HUES48 (cell line): ENCODE measurements at regions not wholly inside any gene's neighbourhood (a gene's known extent, or its start where the extent isn't known, plus 50 kb on each side); places are given as distances from the start of the nearest gene placed in this dataset.
A peak's percentile ranks its signal among the peaks of the same experiment; 100 is the strongest.

Experiments
- H3K27ac ChIP-seq: one replicate; pipeline ENCODE4 v1.7.0; 2013; ENCODE audit warnings: low read depth, low read length, inconsistent platforms
- H3K27me3 ChIP-seq: 2 replicates; pipeline ENCODE4 v1.6.1; 2013; ENCODE audit warnings: mild to moderate bottlenecking, low read length; ENCODE audit not compliant: control insufficient read depth, insufficient read depth
- H3K36me3 ChIP-seq: 2 replicates; pipeline ENCODE4 v1.6.1; 2013; ENCODE audit warnings: low read length; ENCODE audit not compliant: control insufficient read depth, insufficient read depth
- H3K4me1 ChIP-seq: 2 replicates; pipeline ENCODE4 v1.6.1; 2013; ENCODE audit warnings: mild to moderate bottlenecking, low read length; ENCODE audit not compliant: control insufficient read depth, insufficient read depth
- H3K4me3 ChIP-seq: 2 replicates; pipeline ENCODE4 v1.5.1; 2013; ENCODE audit warnings: mild to moderate bottlenecking, low read depth, low read length
- H3K9ac ChIP-seq: 2 replicates; pipeline ENCODE4 v1.6.1; 2013; ENCODE audit warnings: mild to moderate bottlenecking, low read depth, low read length, moderate library complexity
- H3K9me3 ChIP-seq: 2 replicates; pipeline ENCODE4 v1.6.1; 2013; ENCODE audit warnings: low read length; ENCODE audit not compliant: control insufficient read depth, insufficient read depth

- H3K4me1 ChIP-seq, result peaks cover 10% of the 10 kb centered on the region
- H3K9me3 ChIP-seq, result no peaks in the 10 kb centered on the region
- no peaks in the 10 kb centered on the region for H3K36me3 ChIP-seq
- no peak overlapping the region for H3K4me3 ChIP-seq
- no peaks in the 10 kb centered on the region for H3K27me3 ChIP-seq
- H3K27ac ChIP-seq, result no peak overlapping the region
- no peak overlapping the region for H3K9ac ChIP-seq
These were observed 176.2 kb downstream of the PTEN start for GRCh38 chr10:88039496-88040200.

- Histone ChIP-seq H3K27ac (no peak overlapping the region), H3K27me3 (no peaks in the 10 kb centered on the region), H3K36me3 (no peaks in the 10 kb centered on the region), H3K9me3 (no peaks in the 10 kb centered on the region), H3K9ac (no peak overlapping the region), H3K4me3 (no peak overlapping the region), H3K4me1 (peaks cover 23% of the 10 kb centered on the region)
These were observed 178.1 kb downstream of the PTEN start for GRCh38 chr10:88041243-88042159.

- H3K4me1 ChIP-seq, result peaks cover 23% of the 10 kb centered on the region
- H3K9me3 ChIP-seq, result no peaks in the 10 kb centered on the region
- no peak overlapping the region for H3K4me3 ChIP-seq
- no peak overlapping the region for H3K9ac ChIP-seq
- H3K27me3 ChIP-seq, result no peaks in the 10 kb centered on the region
- H3K36me3 ChIP-seq, result no peaks in the 10 kb centered on the region
- peak overlapping the region; percentile 2 for H3K27ac ChIP-seq
These were observed 179.0 kb downstream of the PTEN start for GRCh38 chr10:88042160-88043100.

GRCh38 chr10:88045096-88045495, 181.7 kb downstream of the PTEN start:
- no peak overlapping the region for H3K27ac ChIP-seq

GRCh38 chr10:88045656-88046415, 182.4 kb downstream of the PTEN start:
- Histone ChIP-seq H3K27me3 (no peaks in the 10 kb centered on the region), H3K9me3 (no peaks in the 10 kb centered on the region), H3K4me3 (no peak overlapping the region), H3K9ac (no peak overlapping the region), H3K27ac (no peak overlapping the region), H3K4me1 (peaks cover 23% of the 10 kb centered on the region), H3K36me3 (no peaks in the 10 kb centered on the region)

More at GRCh38 chr10:88045096-88045495, 181.7 kb downstream of the PTEN start:
- Histone ChIP-seq H3K27me3 (no peaks in the 10 kb centered on the region), H3K9me3 (no peaks in the 10 kb centered on the region), H3K4me3 (no peak overlapping the region), H3K9ac (no peak overlapping the region), H3K36me3 (no peaks in the 10 kb centered on the region), H3K4me1 (peaks cover 23% of the 10 kb centered on the region)

GRCh38 chr10:88047579-88047978, 184.2 kb downstream of the PTEN start:
- H3K4me3 ChIP-seq, result no peak overlapping the region
- no peaks in the 10 kb centered on the region for H3K9me3 ChIP-seq
- no peak overlapping the region for H3K27ac ChIP-seq
- H3K4me1 ChIP-seq, result peaks cover 18% of the 10 kb centered on the region; the same call in 1 of the 2 replicates
- H3K36me3 ChIP-seq, result no peaks in the 10 kb centered on the region
- no peak overlapping the region for H3K9ac ChIP-seq
- no peaks in the 10 kb centered on the region for H3K27me3 ChIP-seq

GRCh38 chr10:88048312-88048711, 184.9 kb downstream of the PTEN start:
- no peak overlapping the region for H3K4me3 ChIP-seq
- no peak overlapping the region for H3K27ac ChIP-seq
- no peaks in the 10 kb centered on the region for H3K9me3 ChIP-seq
- H3K36me3 ChIP-seq, result no peaks in the 10 kb centered on the region
- H3K9ac ChIP-seq, result no peak overlapping the region
- H3K27me3 ChIP-seq, result no peaks in the 10 kb centered on the region
- peaks cover 13% of the 10 kb centered on the region; the same call in 1 of the 2 replicates for H3K4me1 ChIP-seq

DNA sequence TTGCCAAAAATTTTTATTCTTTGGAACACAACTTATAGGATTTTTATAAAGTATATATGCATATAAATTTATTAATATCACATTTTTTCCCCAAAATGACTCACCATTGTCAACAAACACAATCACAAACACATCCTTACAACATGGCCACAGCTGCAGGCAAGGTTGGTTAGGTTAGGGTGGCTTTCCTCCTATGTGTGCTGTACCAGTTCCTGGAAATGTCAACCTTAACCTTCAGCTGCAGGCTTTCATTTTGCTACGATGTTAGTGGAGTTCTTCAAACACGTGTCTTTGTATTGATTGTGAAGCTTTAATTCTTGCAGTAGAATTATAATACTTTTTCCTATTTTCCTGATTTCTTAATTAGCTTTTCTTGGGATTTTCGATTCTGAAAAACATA, 185.8 kb downstream of the PTEN start:
- Histone ChIP-seq H3K9me3 (no peaks in the 10 kb centered on the region), H3K4me3 (no peak overlapping the region), H3K27ac (no peak overlapping the region), H3K9ac (no peak overlapping the region), H3K4me1 (peaks cover 13% of the 10 kb centered on the region; the same call in 1 of the 2 replicates), H3K36me3 (no peaks in the 10 kb centered on the region), H3K27me3 (no peaks in the 10 kb centered on the region)

GRCh38 chr10:88057720-88058119, 194.3 kb downstream of the PTEN start:
- Histone ChIP-seq H3K9ac (no peak overlapping the region), H3K27me3 (no peaks in the 10 kb centered on the region), H3K4me3 (no peak overlapping the region), H3K36me3 (no peaks in the 10 kb centered on the region), H3K27ac (no peak overlapping the region), H3K4me1 (no peaks in the 10 kb centered on the region), H3K9me3 (no peaks in the 10 kb centered on the region)

DNA sequence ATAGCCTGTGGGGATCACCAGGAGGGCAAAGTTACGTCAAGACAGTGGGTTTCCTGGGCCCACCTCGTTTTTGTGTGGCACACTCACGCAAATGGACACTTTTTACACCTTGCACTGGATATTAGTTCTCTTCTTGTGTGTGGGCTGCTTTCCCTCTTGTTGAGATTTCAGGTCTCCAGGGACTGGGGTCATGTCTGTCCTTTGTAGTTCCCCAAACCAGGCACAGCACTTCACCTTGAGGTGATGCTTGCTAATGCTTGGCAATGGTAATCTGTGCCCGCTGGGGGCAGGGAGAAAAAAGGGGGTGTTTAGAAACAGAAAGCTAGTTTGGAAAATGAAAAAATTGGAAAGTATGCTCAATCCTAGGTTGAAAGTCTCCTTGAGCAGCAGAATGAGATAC, 195.3 kb downstream of the PTEN start:
- Histone ChIP-seq H3K9ac (no peak overlapping the region), H3K4me1 (no peaks in the 10 kb centered on the region), H3K27me3 (no peaks in the 10 kb centered on the region), H3K36me3 (no peaks in the 10 kb centered on the region), H3K9me3 (no peaks in the 10 kb centered on the region), H3K4me3 (no peak overlapping the region), H3K27ac (no peak overlapping the region)
